Glomerular visceral epithelial cell (primary cell): ENCODE measurements at regions not wholly inside any gene's neighbourhood (a gene's known extent, or its start where the extent isn't known, plus 50 kb on each side); places are given as distances from the start of the nearest gene placed in this dataset.
"Not testable (repeated sequence)": the region's sequence is repeated elsewhere in the genome, so short reads cannot be mapped to it uniquely, and the experiment has no call there.

Experiments
- DNase-seq: peaks from one replicate; pipeline ENCODE4 v3.0.0-alpha.2; 2016; ENCODE audit errors: extremely low spot score

DNA sequence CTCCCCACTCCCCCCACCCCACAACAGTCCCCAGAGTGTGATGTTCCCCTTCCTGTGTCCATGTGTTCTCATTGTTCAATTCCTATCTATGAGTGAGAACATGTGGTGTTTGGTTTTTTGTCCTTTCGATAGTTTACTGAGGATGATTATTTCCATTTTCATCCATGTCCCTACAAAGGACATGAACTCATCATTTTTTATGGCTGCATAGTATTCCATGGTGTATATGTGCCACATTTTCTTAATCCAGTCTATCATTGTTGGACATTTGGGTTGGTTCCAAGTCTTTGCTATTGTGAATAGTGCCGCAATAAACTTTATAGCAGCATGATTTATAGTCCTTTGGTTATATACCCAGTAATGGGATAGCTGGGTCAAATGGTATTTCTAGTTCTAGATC lies 106.6 kb upstream of the WIPF3 start:
- DNase-seq = not testable (repeated sequence)

DNA sequence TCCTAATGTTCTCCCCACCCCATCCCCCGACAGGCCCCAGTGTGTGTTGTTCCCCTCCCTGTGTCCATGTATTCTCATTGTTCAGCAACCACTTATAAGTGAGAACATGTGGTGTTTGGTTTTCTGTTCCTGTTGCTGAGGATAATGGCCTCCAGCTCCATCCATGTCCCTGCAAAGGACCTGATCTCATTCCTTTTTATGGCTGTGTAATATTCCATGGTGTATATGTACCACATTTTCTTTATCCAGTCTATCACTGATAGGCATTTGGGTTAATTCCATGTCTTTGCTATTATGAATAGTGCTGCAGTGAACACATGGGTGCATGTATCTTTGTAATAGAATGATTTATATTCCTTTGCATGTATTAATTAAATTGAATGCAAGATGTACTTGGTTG lies 104.8 kb upstream of the WIPF3 start:
- not testable (repeated sequence) for DNase-seq

DNA sequence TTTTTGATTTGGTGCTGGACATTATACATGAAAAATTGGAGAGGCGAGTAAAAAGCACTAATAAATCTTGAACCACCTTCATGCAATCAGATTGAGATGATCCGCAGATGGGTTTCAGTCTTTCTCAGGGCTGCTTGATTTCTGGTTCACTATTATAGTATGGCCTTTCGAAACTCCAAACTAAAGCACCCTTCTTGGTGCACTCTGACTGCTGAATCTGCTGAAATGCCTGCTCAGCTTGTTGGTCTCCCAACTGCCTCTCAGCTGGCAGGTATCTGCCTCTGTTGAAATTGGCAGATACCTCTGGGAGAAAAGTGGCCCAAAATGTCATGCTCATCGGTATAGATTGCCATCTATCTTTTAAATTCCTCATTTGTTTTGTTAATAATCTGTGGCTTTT lies 102.5 kb upstream of the WIPF3 start:
- not testable (repeated sequence) for DNase-seq

DNA sequence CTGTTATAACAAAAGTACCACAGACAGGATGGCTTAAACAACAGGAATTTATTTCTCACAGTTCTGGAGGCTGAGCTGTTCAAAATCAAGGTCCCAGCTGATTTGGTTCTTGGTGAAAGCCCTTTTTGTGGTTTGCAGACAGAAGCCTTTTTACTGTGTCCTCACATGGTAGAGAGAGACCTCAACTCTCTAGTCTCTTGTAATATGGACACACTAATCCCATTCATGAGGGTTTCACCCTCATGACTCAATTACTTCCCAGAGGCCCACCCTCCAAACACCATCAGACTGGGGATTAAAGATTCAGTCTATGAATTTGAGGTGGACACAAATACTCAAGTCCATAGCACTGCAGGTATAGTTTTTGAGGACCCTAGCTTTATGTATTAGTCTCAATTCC lies 97.3 kb upstream of the WIPF3 start:
- not testable (repeated sequence) for DNase-seq

DNA sequence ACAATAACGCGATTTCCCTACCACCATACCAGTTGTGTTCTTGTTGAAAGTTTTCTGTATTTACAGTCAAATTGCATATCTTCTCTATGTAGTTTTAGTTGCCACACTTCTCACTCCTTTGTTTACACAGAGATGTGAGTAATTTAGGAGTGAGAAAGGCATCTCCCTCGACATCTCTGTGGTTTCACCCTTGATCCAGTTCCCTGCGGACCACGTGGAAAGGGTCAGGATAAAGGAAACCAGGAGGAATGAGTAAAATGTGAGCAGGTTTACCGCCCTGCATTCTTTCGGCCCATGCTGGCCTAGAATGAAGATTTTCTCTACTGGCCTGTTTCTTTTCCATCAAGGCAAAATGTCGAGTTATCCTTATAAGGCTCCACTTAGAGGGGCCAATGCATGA lies 83.2 kb upstream of the WIPF3 start:
- peak; percentile 81 for DNase-seq

DNA sequence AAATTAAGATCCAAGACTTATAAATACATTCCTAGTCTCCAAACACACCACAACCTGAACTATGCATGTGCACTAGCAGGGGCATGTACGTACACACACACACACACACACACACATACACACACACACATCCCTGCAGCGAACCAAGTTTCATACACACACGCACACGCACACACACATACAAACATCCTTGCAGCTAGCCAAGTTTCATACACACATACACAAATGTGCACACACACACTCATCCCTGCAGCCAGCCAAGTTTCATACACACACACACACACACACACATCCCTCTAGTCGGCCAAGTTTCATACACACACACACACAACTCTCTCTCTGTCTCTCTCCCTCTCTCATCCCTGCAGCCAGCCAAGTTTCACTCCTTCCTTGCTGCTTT lies 82.7 kb upstream of the WIPF3 start:
- DNase-seq = peak; percentile 20

DNA sequence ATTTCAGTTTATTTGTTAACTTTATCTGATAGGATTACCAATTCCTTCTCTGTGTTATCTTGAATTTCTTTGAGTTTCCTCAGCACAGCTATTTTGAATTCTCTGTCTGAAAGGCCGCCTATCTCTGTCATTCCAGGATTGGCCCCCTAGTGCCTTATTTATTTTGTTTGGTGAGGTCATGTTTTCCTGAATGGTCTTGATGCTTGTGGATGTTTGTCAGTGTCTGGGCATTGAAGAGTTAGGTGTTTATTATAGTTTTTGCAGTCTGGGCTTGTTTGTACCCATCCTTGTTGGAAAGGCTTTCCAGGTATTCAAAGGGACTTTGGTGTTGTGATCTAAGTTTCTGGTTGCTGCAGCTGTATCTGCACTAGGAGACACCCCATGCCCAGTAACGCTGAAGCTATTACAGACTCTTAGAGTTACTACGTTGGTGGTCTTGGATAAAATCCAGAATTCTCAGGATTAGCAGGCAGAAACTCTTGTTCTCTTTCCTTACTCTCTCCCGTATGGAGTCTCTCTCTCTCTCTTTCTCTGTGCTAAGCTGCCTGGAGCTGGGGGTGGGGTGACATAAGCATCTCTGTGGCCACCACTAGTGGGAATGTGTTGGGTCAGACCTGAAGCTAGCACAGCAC lies 76.7 kb upstream of the WIPF3 start:
- not testable (repeated sequence) for DNase-seq

DNA sequence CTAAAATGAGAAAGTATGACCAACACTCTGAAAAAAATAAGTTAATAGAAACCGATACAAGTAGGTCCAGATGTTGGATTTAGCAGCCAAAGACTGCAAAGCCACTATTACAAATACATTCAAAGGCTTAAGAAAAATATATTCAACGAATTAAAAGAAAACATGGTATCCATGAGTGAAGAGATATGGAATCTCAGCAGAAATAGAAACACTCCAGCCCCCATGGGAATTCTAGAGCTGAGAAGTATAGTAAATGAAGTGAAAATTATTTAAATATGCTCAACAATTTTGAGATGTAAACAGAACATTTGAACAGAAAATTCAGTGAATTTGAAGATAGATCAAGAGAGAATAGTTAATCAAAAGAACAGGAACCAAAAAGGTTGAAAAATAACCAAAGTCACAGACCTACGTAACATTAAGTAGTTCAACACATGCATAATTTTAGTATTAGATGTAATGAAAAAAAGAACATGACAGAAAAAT lies 72.0 kb upstream of the WIPF3 start:
- DNase-seq = no peak

DNA sequence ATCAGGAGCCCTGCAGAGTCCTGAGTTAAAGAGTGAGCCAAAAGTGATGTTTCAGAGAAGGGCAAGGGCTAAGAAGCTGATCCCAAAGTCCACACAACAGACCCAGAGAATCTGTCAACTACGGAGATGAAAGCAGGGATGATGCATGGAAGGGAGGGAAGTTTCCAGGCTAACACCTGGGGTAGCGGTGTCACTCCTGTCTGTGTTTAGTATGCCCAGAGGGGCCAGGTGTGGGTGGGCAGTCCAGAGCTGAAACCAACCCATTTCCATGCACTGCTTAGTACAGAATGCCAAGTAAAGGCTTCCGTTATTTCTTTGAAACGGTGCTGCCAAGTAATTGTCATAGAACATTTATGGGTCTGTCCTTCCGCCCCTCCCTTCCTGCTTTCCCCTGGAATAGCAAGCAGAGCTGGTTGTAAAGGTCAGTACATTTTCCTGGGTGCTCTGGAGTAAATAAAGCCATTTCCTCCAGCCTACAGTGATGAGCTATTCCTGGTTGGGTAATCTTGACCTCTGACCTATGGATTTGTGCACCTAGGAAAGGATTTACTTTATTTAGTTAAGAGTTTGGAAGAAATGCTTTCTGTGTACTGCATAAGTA lies 58.6 kb upstream of the WIPF3 start:
- DNase-seq = not testable (repeated sequence)

DNA sequence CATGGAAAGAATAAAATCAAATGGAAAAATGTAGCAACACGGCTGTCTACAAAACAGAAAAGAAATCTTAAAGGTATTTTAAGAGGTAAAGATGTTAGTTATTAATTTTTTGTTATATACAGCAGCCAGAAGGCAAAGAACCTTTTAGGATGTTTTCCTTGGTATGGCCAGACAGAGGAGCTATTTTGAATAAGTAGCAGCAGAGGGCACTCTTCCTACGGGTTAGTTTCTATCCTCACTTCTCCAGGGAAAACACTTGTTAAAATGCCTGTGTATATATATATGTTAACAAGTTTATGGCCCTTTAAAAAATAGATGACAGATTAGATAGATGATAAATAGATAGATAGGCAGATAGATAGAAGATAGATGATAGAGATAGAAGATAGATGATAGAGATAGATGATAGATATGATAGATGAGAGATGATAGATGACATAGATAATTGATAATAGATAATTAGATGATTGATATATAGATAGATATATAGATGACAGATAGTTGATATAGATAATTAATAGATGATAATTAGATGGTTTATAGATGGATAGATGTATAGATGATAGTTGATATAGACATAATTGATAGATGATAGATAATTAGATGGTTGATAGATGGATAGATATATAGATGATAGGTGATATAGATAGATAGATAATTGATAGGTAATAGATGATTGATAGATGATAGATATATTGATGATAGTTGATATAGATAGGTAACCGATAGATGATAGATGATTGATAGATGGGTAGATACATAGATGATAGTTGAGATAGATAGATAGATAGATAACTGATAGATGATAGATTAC lies 57.8 kb upstream of the WIPF3 start:
- peak; percentile 48 for DNase-seq

DNA sequence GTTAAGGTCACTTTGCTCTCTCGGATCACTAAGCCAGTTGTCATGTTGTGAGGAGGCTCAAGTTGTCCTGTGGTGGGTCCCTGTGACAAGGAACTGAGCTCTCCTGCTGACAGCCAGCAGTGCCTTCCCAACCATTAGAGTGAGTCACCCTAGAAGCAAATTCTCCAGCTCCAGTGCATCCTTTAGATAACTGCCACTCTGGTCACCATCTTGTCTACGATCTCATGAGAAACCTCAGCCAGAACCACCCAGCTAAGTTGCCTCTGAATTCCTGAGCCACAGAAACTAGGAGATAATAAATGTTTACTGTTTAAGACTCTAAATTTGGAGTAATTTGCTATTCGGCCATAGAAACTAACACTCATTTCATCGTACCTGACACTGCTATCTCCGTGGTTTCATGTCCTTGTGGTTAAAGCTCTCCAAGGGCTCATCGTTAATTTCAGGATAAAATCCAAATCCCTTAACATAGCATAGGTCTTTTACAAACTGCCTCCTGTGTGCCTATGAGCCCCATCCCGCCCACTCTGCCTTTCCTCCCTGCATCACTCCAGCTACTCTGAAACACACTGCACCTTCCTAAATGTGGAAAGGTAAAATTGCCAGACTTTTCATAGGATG lies 56.5 kb upstream of the WIPF3 start:
- DNase-seq = no peak

DNA sequence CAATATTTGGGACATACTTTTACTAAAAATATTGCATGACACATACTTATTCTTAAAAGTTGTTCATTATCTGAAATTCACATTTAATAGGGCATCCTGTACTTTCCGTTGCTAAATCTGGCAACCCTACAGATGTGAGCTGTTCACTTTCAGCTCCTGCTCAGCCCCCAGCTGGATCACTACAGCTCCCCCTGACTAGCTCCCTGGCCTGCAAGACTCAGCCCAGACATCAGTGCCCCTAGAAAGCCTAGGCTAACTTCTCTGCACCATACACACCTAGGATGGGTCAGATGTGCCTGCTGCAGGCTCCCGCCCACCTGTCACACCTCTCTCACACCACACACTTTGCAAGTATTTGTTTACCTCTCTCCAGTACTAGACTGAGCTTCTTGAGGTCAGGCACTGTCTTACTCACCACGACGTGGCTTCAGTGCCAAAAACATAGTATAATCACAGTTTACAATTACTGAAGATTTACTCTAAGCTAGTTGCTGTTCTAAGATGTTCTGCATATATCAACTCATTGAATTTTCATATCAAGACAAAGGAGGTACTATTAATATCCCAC lies 55.9 kb upstream of the WIPF3 start:
- DNase-seq = not testable (repeated sequence)

DNA sequence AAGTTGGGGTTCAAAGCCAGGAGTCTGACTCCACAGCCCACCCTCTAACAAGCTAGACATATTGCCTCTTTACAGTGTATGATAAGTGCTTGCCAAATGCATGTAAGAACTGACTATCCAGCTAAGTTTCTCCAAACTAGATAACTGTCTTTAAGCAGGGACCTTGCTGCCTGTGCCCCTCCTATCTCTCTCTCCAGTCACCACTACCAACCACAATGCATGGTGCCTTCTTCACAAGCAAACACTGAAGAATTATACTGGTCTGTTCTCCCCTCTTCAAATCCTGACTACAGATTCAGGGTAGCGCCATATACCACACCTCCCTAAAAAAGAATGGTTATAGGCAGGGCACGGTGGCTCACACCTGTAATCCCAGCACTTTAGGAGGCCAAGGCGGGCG lies 55.3 kb upstream of the WIPF3 start:
- not testable (repeated sequence) for DNase-seq

DNA sequence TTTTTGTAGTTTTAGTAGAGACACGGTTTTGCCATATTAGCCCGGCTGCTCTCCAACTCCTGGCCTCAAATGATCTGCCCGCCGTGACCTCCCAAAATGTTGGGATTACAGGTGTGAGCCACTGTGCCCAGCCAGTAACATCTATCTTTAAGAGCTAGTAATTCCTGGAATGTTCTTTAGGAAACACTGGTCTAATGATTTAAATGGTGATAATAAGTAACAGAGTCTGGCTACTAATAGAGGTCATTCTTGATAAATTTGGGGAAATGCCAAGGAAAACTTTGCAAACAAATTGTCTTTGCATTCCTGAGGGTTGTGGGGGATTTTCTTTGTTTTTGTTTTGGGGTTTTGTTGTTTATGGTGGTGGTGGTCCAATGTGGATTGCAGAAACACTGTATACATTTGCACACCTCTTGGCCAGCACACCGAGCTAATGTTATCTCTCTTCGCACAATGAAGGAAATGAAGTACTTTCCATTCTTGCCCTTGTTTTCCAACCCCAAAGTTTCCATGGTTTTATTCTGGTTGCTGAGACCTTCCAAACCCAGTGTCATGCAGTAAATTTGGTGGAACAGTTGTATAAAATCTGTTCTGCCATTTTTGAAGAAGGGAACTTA lies 51.3 kb upstream of the WIPF3 start:
- DNase-seq = no peak
